HEK293 (cell line): ENCODE measurements at regions not wholly inside any gene's neighbourhood (a gene's known extent, or its start where the extent isn't known, plus 50 kb on each side); places are given as distances from the start of the nearest gene placed in this dataset.

Experiments
- CTCF ChIA-PET: fragments of 350-600 bp; formaldehyde crosslinking; extraction: SDS; loops from one replicate; lab custom pipeline; 2021; ENCODE audit warnings: antibody characterized with exemption; lab: Yijun Ruan, JAX
- POLR2A ChIA-PET: fragments of 300-600 bp; formaldehyde crosslinking; extraction: SDS; loops from one replicate; lab custom pipeline; 2020; ENCODE audit warnings: antibody characterized with exemption, inconsistent platforms; lab: Yijun Ruan, JAX
- H3K27ac ChIP-seq: fragments of 200-500 bp; sonication (Bioruptor generic); 2 replicates; pipeline ENCODE4 v1.5.1; 2014; ENCODE audit warnings: low read depth, low read length, control low read depth, inconsistent platforms; ENCODE audit errors: extremely low read depth
- H3K36me3 ChIP-seq, 2 experiments: fragments of 200-500 bp in 1 of 2; sonication (Bioruptor generic) in 1 of 2; 1 replicate in 1 of 2; 2 replicates in 1 of 2; pipeline ENCODE4 v1.5.1; 2014 to 2017; ENCODE audit warnings: inconsistent platforms in 2 of 2, low read length in 2 of 2; ENCODE audit not compliant: control insufficient read depth in 2 of 2, insufficient read depth in 1 of 2
- H3K4me1 ChIP-seq: fragments of 200-500 bp; sonication (Bioruptor generic); 2 replicates; pipeline ENCODE4 v1.5.1; 2014; ENCODE audit warnings: mild to moderate bottlenecking, low read length, inconsistent platforms; ENCODE audit not compliant: control insufficient read depth, insufficient read depth
- H3K4me3 ChIP-seq: 2 replicates; pipeline ENCODE4 v1.5.1; 2011; ENCODE audit warnings: low read depth, mild to moderate bottlenecking, control low read depth, low read length, moderate library complexity
- H3K9me3 ChIP-seq: fragments of 200-500 bp; sonication (Bioruptor generic); 2 replicates; pipeline ENCODE4 v1.5.1; 2014; ENCODE audit warnings: low read depth, low read length, inconsistent platforms; ENCODE audit not compliant: control insufficient read depth, insufficient read depth
- ATF2 ChIP-seq: fragments of 450-650 bp; formaldehyde crosslinking; IDR thresholded peaks from 2 replicates; pipeline ENCODE4 v1.5.1; 2016; ENCODE audit warnings: missing biosample characterization, missing genetic modification characterization, low read depth
- KLF17 ChIP-seq: fragments of 450-650 bp; formaldehyde crosslinking; IDR thresholded peaks from 2 replicates; pipeline ENCODE4 v1.5.1; 2016; ENCODE audit warnings: missing biosample characterization, missing genetic modification characterization
- KLF8 ChIP-seq: fragments of 450-650 bp; formaldehyde crosslinking; IDR thresholded peaks from 2 replicates; pipeline ENCODE4 v1.5.1; 2016; ENCODE audit warnings: missing biosample characterization, missing genetic modification characterization
- SALL2 ChIP-seq: fragments of 450-650 bp; formaldehyde crosslinking; IDR thresholded peaks from 2 replicates; pipeline ENCODE4 v1.5.0; 2017; ENCODE audit warnings: missing biosample characterization, mild to moderate bottlenecking, missing genetic modification characterization, borderline replicate concordance
- SCRT1 ChIP-seq: fragments of 450-650 bp; formaldehyde crosslinking; IDR thresholded peaks from 2 replicates; pipeline ENCODE4 v1.5.1; 2016; ENCODE audit warnings: missing biosample characterization, missing genetic modification characterization, borderline replicate concordance
- YY2 ChIP-seq: fragments of 450-650 bp; formaldehyde crosslinking; IDR thresholded peaks from 2 replicates; pipeline ENCODE4 v1.5.1; 2016; ENCODE audit warnings: missing biosample characterization, missing genetic modification characterization
- ZBTB1 ChIP-seq: fragments of 450-650 bp; formaldehyde crosslinking; IDR thresholded peaks from 2 replicates; pipeline ENCODE4 v1.5.1; 2016; ENCODE audit warnings: missing biosample characterization, missing genetic modification characterization
- ZBTB44 ChIP-seq: fragments of 450-650 bp; IDR thresholded peaks from 2 replicates; pipeline ENCODE4 v1.5.1; 2018; ENCODE audit warnings: missing biosample characterization, mild to moderate bottlenecking, missing genetic modification characterization
- ZBTB49 ChIP-seq: fragments of 450-650 bp; formaldehyde crosslinking; IDR thresholded peaks from 2 replicates; pipeline ENCODE4 v1.5.1; 2016; ENCODE audit warnings: missing biosample characterization, missing genetic modification characterization, low read depth
- ZNF132 ChIP-seq: fragments of 450-650 bp; formaldehyde crosslinking; IDR thresholded peaks from 2 replicates; pipeline ENCODE4 v1.5.1; 2017; ENCODE audit warnings: missing biosample characterization, missing genetic modification characterization, borderline replicate concordance
- ZNF175 ChIP-seq: fragments of 450-650 bp; formaldehyde crosslinking; IDR thresholded peaks from 2 replicates; pipeline ENCODE4 v1.5.1; 2016; ENCODE audit warnings: missing biosample characterization, missing genetic modification characterization
- ZNF514 ChIP-seq: fragments of 450-650 bp; formaldehyde crosslinking; IDR thresholded peaks from 2 replicates; pipeline ENCODE4 v1.5.1; 2016; ENCODE audit warnings: missing biosample characterization, missing genetic modification characterization
- ZNF521 ChIP-seq: fragments of 450-650 bp; formaldehyde crosslinking; IDR thresholded peaks from 2 replicates; pipeline ENCODE4 v1.5.1; 2017; ENCODE audit warnings: missing biosample characterization, mild to moderate bottlenecking, missing genetic modification characterization
- ZNF529 ChIP-seq: fragments of 450-650 bp; formaldehyde crosslinking; IDR thresholded peaks from 2 replicates; pipeline ENCODE4 v1.5.1; 2017; ENCODE audit warnings: missing genetic modification characterization, missing biosample characterization; ENCODE audit not compliant: insufficient replicate concordance
- ZNF548 ChIP-seq: fragments of 450-650 bp; formaldehyde crosslinking; IDR thresholded peaks from 2 replicates; pipeline ENCODE4 v1.5.1; 2016; ENCODE audit warnings: missing biosample characterization, missing genetic modification characterization
- ZNF621 ChIP-seq: fragments of 450-650 bp; formaldehyde crosslinking; IDR thresholded peaks from 2 replicates; pipeline ENCODE4 v1.5.1; 2017; ENCODE audit warnings: missing biosample characterization, missing genetic modification characterization
- ZNF76 ChIP-seq: fragments of 450-650 bp; formaldehyde crosslinking; IDR thresholded peaks from 2 replicates; pipeline ENCODE4; 2016; ENCODE audit warnings: low read depth, missing biosample characterization, missing genetic modification characterization, borderline replicate concordance
- ZNF776 ChIP-seq: fragments of 450-650 bp; formaldehyde crosslinking; IDR thresholded peaks from 2 replicates; pipeline ENCODE4 v1.5.0; 2017; ENCODE audit warnings: missing biosample characterization, missing genetic modification characterization, borderline replicate concordance
- ZSCAN5A ChIP-seq: fragments of 450-650 bp; formaldehyde crosslinking; IDR thresholded peaks from 2 replicates; pipeline ENCODE4 v1.5.1; 2016; ENCODE audit warnings: missing biosample characterization, missing genetic modification characterization

GRCh38 chr13:62631124-62631523 is 1215.5 kb upstream of the PCDH20 start (continued):
- TF ChIP-seq ATF2 (tag by site-specific recombination): no peak
- no peak for TF ChIP-seq SCRT1 (tag by site-specific recombination)
- TF ChIP-seq, all 188 proteins: peak for 0

- Histone ChIP-seq H3K9me3 (no peaks in the 10 kb centered on the region), H3K36me3 (no peaks in the 10 kb centered on the region), H3K27ac (no peak overlapping the region), H3K4me1 (no peaks in the 10 kb centered on the region), H3K4me3 (no peak overlapping the region)
- CTCF ChIA-PET: no interaction called here
- POLR2A ChIA-PET: no interaction called here
- TF ChIP-seq ZNF132: no peak
- no peak for TF ChIP-seq ZNF175 (tag by site-specific recombination)
- TF ChIP-seq SALL2 (tag by site-specific recombination): no peak
- no peak for TF ChIP-seq ZNF776 (tag by site-specific recombination)
- TF ChIP-seq ZNF521 (tag by site-specific recombination): no peak
- no peak for TF ChIP-seq ZNF514 (tag by site-specific recombination)
- no peak for TF ChIP-seq ZNF529
- TF ChIP-seq YY2: no peak
- TF ChIP-seq ZBTB44 (tag by site-specific recombination): no peak
- TF ChIP-seq ZSCAN5A (tag by site-specific recombination): no peak
- no peak for TF ChIP-seq KLF17 (tag by site-specific recombination)
- no peak for TF ChIP-seq ZNF76 (tag by site-specific recombination)
These were observed 1214.0 kb upstream of the PCDH20 start for GRCh38 chr13:62629618-62630017.

- ChIA-PET POLR2A (no interaction called here), CTCF (interaction anchor here (0.7 kb wide), 1 partner anchor 154 kb away, joined by 3 read pairs; no protein-coding TSS in a partner anchor)
These were observed 1211.6 kb upstream of the PCDH20 start for GRCh38 chr13:62627226-62627625.

More at GRCh38 chr13:62627226-62627625, 1211.6 kb upstream of the PCDH20 start:
- no peaks in the 10 kb centered on the region for H3K9me3 ChIP-seq
- H3K36me3 ChIP-seq: no peaks in the 10 kb centered on the region
- no peak overlapping the region for H3K4me3 ChIP-seq
- no peaks in the 10 kb centered on the region for H3K4me1 ChIP-seq
- H3K27ac ChIP-seq: no peak overlapping the region
- TF ChIP-seq ZBTB49 (no peak), ZNF621 (tag by site-specific recombination) (no peak), KLF8 (no peak), ZNF548 (no peak), ZBTB1 (no peak)
- TF ChIP-seq, all 188 proteins: peak for 0
